Fibroblast of lung (primary cell): ENCODE measurements at regions not wholly inside any gene's neighbourhood (a gene's known extent, or its start where the extent isn't known, plus 50 kb on each side); places are given as distances from the start of the nearest gene placed in this dataset.

ENCODE experiments used
- EZH2 ChIP-seq: IDR thresholded peaks from 2 replicates; pipeline ENCODE4 v1.5.1; 2012; ENCODE audit warnings: low read length, control low read depth, mild to moderate bottlenecking; ENCODE audit errors: missing control alignments
- TF ChIP-seq, protein P1 (sequence below), 2 donors: IDR thresholded peaks in 1 of 2; conservative IDR thresholded peaks in 1 of 2; 1 replicate in 1 of 2; 2 replicates in 1 of 2; pipeline ENCODE4 v1.5.1; 2011 to 2012; ENCODE audit warnings: low read length in 2 of 2, control low read depth in 1 of 2, inconsistent platforms in 1 of 2, low read depth in 1 of 2, mild to moderate bottlenecking in 1 of 2

DNA sequence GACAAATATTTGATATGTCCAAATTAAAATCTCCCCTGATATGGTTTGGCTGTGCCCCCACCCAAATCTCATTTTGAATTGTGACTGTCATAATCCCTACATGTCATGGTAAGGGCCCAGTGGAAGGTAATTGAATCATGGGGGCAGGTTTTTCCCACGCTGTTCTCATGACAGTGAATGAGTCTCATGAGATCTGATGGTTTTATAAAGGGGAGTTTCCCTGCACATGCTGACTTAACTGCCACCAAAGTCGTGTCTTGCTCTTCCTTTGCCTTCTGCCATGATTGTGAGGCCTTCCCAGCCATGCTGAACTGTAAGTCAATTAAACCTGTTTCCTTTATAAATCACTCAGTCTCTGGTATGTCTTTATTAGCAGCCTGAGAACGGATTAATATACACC is 207.0 kb downstream of the BARHL2 start:
- TF ChIP-seq, protein P1, sequence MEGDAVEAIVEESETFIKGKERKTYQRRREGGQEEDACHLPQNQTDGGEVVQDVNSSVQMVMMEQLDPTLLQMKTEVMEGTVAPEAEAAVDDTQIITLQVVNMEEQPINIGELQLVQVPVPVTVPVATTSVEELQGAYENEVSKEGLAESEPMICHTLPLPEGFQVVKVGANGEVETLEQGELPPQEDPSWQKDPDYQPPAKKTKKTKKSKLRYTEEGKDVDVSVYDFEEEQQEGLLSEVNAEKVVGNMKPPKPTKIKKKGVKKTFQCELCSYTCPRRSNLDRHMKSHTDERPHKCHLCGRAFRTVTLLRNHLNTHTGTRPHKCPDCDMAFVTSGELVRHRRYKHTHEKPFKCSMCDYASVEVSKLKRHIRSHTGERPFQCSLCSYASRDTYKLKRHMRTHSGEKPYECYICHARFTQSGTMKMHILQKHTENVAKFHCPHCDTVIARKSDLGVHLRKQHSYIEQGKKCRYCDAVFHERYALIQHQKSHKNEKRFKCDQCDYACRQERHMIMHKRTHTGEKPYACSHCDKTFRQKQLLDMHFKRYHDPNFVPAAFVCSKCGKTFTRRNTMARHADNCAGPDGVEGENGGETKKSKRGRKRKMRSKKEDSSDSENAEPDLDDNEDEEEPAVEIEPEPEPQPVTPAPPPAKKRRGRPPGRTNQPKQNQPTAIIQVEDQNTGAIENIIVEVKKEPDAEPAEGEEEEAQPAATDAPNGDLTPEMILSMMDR (conservative IDR thresholded peaks at IDR 0.05 in 1 of 2, IDR thresholded peaks at IDR 0.05 in 1 of 2; ENCODE audit: low read depth in 1 of 2, low read length in 2 of 2) = no peak
- TF ChIP-seq EZH2 = no peak
